GM06990 (cell line): ENCODE measurements at regions not wholly inside any gene's neighbourhood (a gene's known extent, or its start where the extent isn't known, plus 50 kb on each side); places are given as distances from the start of the nearest gene placed in this dataset.

Source experiments
- DNase-seq: peaks from one replicate; pipeline ENCODE4 v3.0.0-alpha.2; 2011; ENCODE audit not compliant: insufficient read length; ENCODE audit errors: extremely low read depth
- H3K27me3 ChIP-seq: replicated peaks from 2 replicates; pipeline ENCODE4 v1.6.0; 2011; ENCODE audit warnings: low read length; ENCODE audit not compliant: control insufficient read depth, insufficient read depth
- H3K36me3 ChIP-seq: 2 replicates; pipeline ENCODE4 v1.5.1; 2011; ENCODE audit warnings: low read length; ENCODE audit not compliant: control insufficient read depth, insufficient read depth
- H3K4me3 ChIP-seq: replicated peaks from 2 replicates; pipeline ENCODE4 v1.5.1; 2011; ENCODE audit warnings: low read depth, mild to moderate bottlenecking, control low read depth, low read length
- TF ChIP-seq, protein P1 (sequence below): IDR thresholded peaks from 2 replicates; pipeline ENCODE4 v1.5.1; 2011; ENCODE audit warnings: low read length, control low read depth, mild to moderate bottlenecking, inconsistent platforms; ENCODE audit not compliant: insufficient read depth, poor library complexity, severe bottlenecking

DNA sequence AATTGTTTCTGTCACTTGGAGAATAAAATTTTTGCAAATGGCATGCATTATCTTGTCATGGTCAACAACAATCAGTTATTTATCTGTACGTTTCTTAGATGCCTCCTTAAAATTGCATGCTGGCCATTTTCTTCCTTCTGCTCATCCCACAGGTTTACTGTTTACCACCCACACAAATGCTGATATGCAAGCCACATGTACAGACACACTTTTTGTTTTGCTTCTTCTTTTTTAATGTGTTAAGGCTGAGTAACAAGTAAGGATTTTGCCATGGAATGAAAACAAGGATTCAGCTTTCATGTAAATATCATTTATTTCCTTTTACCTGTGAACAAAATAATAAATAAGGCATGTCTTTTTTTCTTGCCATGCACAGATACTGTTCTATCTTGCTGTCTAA lies 1077.1 kb upstream of the ZEB2 start:
- H3K36me3 ChIP-seq, result no peaks in the 10 kb centered on the region
- no peaks in the 10 kb centered on the region for H3K27me3 ChIP-seq
- DNase-seq, result no peak
- no peak overlapping the region for H3K4me3 ChIP-seq
- TF ChIP-seq, protein P1, sequence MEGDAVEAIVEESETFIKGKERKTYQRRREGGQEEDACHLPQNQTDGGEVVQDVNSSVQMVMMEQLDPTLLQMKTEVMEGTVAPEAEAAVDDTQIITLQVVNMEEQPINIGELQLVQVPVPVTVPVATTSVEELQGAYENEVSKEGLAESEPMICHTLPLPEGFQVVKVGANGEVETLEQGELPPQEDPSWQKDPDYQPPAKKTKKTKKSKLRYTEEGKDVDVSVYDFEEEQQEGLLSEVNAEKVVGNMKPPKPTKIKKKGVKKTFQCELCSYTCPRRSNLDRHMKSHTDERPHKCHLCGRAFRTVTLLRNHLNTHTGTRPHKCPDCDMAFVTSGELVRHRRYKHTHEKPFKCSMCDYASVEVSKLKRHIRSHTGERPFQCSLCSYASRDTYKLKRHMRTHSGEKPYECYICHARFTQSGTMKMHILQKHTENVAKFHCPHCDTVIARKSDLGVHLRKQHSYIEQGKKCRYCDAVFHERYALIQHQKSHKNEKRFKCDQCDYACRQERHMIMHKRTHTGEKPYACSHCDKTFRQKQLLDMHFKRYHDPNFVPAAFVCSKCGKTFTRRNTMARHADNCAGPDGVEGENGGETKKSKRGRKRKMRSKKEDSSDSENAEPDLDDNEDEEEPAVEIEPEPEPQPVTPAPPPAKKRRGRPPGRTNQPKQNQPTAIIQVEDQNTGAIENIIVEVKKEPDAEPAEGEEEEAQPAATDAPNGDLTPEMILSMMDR, result no peak

DNA sequence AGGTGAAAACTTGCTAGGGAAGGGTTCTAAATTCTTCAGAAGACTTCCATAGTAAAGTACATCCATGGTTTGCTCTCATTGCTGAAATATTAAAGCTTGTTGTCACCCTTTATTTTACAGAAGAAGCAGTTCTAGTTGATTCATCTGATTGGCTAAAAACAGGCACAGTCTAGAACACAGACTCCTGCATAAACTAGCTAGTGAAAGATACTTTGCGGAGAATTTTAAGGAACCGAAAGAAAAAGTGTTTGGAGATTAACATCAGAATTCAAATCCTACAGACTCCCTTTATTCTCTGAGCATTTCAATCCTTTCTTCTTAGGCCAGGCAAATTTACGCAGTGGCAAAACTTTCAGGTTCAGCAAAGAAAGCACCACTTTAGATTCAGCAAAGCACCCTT lies 1076.5 kb upstream of the ZEB2 start:
- Histone ChIP-seq H3K4me3 (no peak overlapping the region), H3K36me3 (no peaks in the 10 kb centered on the region), H3K27me3 (no peaks in the 10 kb centered on the region)
- no peak for DNase-seq
- TF ChIP-seq, protein P1, result no peak

DNA sequence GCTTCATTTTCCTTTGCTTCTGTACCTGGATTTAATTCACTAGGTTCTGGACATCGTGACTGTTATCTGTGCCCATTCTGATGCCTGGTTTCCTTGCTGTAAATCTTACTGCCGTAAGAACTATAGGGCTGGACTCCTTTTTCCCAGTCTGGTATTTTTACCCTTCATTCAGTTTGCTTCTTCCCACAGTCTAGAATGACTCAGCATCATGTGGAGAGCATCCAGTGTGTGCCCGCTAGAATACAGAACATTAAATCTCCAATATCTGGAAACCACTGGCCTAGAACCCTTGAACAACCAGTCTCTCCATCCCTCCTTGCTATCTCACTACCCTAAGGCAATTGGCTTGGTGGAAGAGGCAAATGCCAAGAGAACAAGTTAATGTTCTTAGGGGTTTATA lies 1075.4 kb upstream of the ZEB2 start:
- Histone ChIP-seq H3K27me3 (no peaks in the 10 kb centered on the region), H3K36me3 (no peaks in the 10 kb centered on the region), H3K4me3 (no peak overlapping the region)
- TF ChIP-seq, protein P1, result no peak
- DNase-seq, result no peak

DNA sequence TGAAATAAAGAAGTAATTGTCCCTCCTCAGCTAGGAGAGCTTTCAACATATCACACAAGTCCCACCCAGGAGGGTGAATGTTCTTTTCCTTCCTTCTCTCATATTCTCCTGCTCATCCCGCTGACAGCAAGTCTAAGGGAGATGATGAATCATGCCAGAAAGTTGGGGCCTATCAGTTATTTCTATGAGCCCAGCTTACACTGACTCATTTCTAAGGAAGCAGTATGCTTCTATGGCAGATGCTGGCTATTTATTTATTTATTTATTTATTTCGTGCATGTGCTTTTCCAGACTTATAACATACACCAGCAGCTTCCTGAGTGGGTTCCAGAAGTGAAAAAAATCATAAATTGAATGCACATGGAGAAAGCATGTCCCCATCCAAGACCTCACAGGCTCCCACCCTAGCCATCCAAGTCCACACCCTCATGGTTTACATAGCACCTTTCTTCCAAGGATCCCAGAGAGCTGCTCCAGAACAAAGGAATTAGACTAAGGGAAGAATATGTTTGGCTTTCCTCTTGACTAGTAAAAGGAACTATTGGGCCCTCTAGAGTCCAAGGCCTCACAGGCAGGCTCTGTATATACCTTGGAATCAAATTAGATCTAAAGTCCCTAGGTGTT lies 1074.2 kb upstream of the ZEB2 start:
- no peaks in the 10 kb centered on the region for H3K27me3 ChIP-seq

DNA sequence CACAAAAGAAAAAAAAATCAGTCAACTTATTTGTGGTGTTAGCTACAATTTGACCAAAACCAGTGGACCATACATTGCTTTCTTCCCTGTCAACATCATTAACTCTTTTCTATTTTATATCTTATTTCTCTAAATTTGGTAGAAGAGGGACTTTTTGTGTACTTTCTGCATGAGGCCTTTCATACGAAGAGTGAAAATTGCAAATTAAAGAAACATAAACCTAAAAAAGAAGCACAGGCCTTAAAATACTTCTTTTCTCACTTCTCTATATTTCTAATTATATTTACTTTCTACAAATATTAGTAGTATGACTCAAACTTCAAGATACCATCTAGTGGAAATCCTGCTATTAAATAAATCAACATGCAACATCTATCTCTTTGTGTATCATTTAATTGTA lies 1073.4 kb upstream of the ZEB2 start:
- Histone ChIP-seq H3K36me3 (no peaks in the 10 kb centered on the region), H3K27me3 (no peaks in the 10 kb centered on the region), H3K4me3 (no peak overlapping the region)
- TF ChIP-seq, protein P1, result no peak
- peak; percentile 49 for DNase-seq

More for the DNA sequence above, 1074.2 kb upstream of the ZEB2 start:
- H3K36me3 ChIP-seq, result no peaks in the 10 kb centered on the region
- no peak overlapping the region for H3K4me3 ChIP-seq
- TF ChIP-seq, protein P1, result no peak
- no peak for DNase-seq

DNA sequence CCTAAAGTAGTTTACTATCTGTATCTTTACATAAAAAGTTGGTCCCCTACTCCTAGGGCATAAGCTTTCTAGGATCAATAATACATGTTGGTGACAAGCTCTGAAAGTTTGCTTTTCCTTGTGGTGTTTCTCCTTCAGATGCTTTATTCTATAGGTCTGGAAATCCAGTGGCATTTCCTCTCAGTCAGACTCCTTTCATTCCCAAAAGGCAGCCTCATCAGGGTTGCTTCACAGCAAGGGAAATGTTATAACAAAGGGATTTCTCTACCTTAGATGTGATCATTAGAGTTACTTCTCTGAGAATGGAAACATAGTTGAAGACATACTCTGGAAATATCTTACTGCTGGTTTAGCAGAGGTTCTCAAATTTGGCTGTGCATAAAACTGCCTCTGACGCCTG lies 1072.4 kb upstream of the ZEB2 start:
- TF ChIP-seq, protein P1, result no peak
- H3K27me3 ChIP-seq, result no peaks in the 10 kb centered on the region
- H3K4me3 ChIP-seq, result no peak overlapping the region
- H3K36me3 ChIP-seq, result no peaks in the 10 kb centered on the region
- DNase-seq, result no peak
